ENCODE measurements at regions not wholly inside any gene's neighbourhood (a gene's known extent, or its start where the extent isn't known, plus 50 kb on each side); places are given as distances from the start of the nearest gene placed in this dataset.
A peak's percentile ranks its signal among the peaks of the same experiment; 100 is the strongest.

GRCh38 chr16:63684149-63685101, 1437.4 kb downstream of the CDH11 start:
- DNase-seq = peak; percentile 46
- H3K4me3 ChIP-seq (ENCODE audit: low read length) = no peak overlapping the region
- H2AFZ ChIP-seq (ENCODE audit: low read length) = no peak overlapping the region
- no peaks in the 10 kb centered on the region for H4K20me1 ChIP-seq (ENCODE audit: insufficient read depth, low read depth, low read length)
- no peaks in the 10 kb centered on the region for H3K27me3 ChIP-seq (ENCODE audit: low read length)
- H3K4me2 ChIP-seq (ENCODE audit: low read depth, low read length, poor library complexity, severe bottlenecking) = no peak overlapping the region
- H3K9me2 ChIP-seq (replicated peaks; ENCODE audit: insufficient read depth, low read length) = no peaks in the 10 kb centered on the region
- H3K9ac ChIP-seq (ENCODE audit: low read length) = no peak overlapping the region
- no peaks in the 10 kb centered on the region for H3K4me1 ChIP-seq (ENCODE audit: low read length)
- no peaks in the 10 kb centered on the region for H3K9me3 ChIP-seq (ENCODE audit: low read length)
- no peaks in the 10 kb centered on the region for H3K79me2 ChIP-seq (ENCODE audit: low read length)
- no peaks in the 10 kb centered on the region for H3K36me3 ChIP-seq (ENCODE audit: insufficient read depth, low read length)
- H3K27ac ChIP-seq (ENCODE audit: low read length) = no peak overlapping the region

DNA sequence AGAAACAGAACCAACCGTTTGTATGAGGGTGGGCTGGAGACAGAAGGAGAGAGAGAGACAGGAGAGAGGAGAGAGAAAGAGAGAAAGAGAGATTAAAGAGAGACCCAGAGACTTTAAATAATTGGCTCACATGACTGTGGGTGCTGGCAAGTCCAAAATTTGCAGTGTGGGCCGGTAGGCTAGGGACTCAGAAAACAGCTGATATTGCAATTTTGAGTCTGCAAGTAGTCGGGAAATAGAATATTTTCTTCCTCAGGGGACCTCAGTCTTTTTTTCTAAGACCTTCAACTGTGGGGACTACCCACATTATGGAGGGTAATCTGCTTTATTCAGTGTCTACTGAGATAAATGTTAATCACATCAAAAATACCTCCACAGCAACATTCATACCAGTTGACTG, 1439.0 kb downstream of the CDH11 start:
- H3K9me3 ChIP-seq (ENCODE audit: low read length) = no peaks in the 10 kb centered on the region
- no peak overlapping the region for H3K4me3 ChIP-seq (ENCODE audit: low read length)

GRCh38 chr16:63672493-63672892, 1449.4 kb downstream of the CDH11 start:
- no peak overlapping the region for H2AFZ ChIP-seq (ENCODE audit: low read length)
- H3K4me1 ChIP-seq (ENCODE audit: low read length) = no peaks in the 10 kb centered on the region
- no peak overlapping the region for H3K4me3 ChIP-seq (ENCODE audit: low read length)

More for the DNA sequence above, 1439.0 kb downstream of the CDH11 start:
- no peaks in the 10 kb centered on the region for H3K79me2 ChIP-seq (ENCODE audit: low read length)
- H3K27ac ChIP-seq (ENCODE audit: low read length) = no peak overlapping the region
- H4K20me1 ChIP-seq (ENCODE audit: insufficient read depth, low read depth, low read length) = no peaks in the 10 kb centered on the region
- no peak overlapping the region for H3K9ac ChIP-seq (ENCODE audit: low read length)
- H3K36me3 ChIP-seq (ENCODE audit: insufficient read depth, low read length) = no peaks in the 10 kb centered on the region
- H3K4me1 ChIP-seq (ENCODE audit: low read length) = no peaks in the 10 kb centered on the region
- H2AFZ ChIP-seq (ENCODE audit: low read length) = no peak overlapping the region
- no peaks in the 10 kb centered on the region for H3K9me2 ChIP-seq (replicated peaks; ENCODE audit: insufficient read depth, low read length)
- no peak overlapping the region for H3K4me2 ChIP-seq (ENCODE audit: low read depth, low read length, poor library complexity, severe bottlenecking)
- no peak for DNase-seq
- H3K27me3 ChIP-seq (ENCODE audit: low read length) = no peaks in the 10 kb centered on the region

DNA sequence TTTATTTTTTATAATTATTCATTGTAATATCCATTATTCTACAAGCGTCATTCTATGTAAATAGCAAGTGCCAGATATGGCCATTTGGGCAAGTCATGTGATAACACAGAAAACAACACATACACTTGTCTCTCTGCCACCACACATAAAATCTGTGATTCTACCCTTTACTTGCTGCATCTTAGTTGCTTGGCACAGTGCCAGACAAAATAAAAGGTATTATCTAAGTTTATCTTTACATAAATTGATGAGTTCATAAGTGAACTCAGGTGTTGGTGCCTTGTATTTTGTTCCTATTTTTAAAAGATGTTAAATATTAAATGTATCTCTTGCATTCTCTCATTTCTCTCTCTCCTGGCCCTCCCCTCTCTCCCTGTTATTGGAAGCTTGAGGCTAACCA, 1458.7 kb downstream of the CDH11 start:
- Histone ChIP-seq H3K4me1 (ENCODE audit: low read length) (no peaks in the 10 kb centered on the region), H3K27ac (ENCODE audit: low read length) (no peak overlapping the region), H2AFZ (ENCODE audit: low read length) (no peak overlapping the region), H3K27me3 (ENCODE audit: low read length) (no peaks in the 10 kb centered on the region), H3K9ac (ENCODE audit: low read length) (no peak overlapping the region), H4K20me1 (ENCODE audit: insufficient read depth, low read depth, low read length) (no peaks in the 10 kb centered on the region), H3K4me3 (ENCODE audit: low read length) (no peak overlapping the region), H3K79me2 (ENCODE audit: low read length) (no peaks in the 10 kb centered on the region), H3K9me3 (ENCODE audit: low read length) (no peaks in the 10 kb centered on the region), H3K4me2 (ENCODE audit: low read depth, low read length, poor library complexity, severe bottlenecking) (no peak overlapping the region), H3K36me3 (ENCODE audit: insufficient read depth, low read length) (no peaks in the 10 kb centered on the region), H3K9me2 (replicated peaks; ENCODE audit: insufficient read depth, low read length) (no peaks in the 10 kb centered on the region)
- no peak for DNase-seq

More at GRCh38 chr16:63672493-63672892, 1449.4 kb downstream of the CDH11 start:
- no peaks in the 10 kb centered on the region for H3K9me2 ChIP-seq (replicated peaks; ENCODE audit: insufficient read depth, low read length)
- H3K27me3 ChIP-seq (ENCODE audit: low read length) = no peaks in the 10 kb centered on the region
- no peak for DNase-seq
- no peak overlapping the region for H3K27ac ChIP-seq (ENCODE audit: low read length)
- H3K79me2 ChIP-seq (ENCODE audit: low read length) = no peaks in the 10 kb centered on the region
- no peak overlapping the region for H3K9ac ChIP-seq (ENCODE audit: low read length)
- H3K36me3 ChIP-seq (ENCODE audit: insufficient read depth, low read length) = no peaks in the 10 kb centered on the region
- H3K9me3 ChIP-seq (ENCODE audit: low read length) = no peaks in the 10 kb centered on the region
- no peak overlapping the region for H3K4me2 ChIP-seq (ENCODE audit: low read depth, low read length, poor library complexity, severe bottlenecking)
- no peaks in the 10 kb centered on the region for H4K20me1 ChIP-seq (ENCODE audit: insufficient read depth, low read depth, low read length)

GRCh38 chr16:63655846-63656245, 1466.0 kb downstream of the CDH11 start:
- Histone ChIP-seq H2AFZ (ENCODE audit: low read length) (no peak overlapping the region), H4K20me1 (ENCODE audit: insufficient read depth, low read depth, low read length) (no peaks in the 10 kb centered on the region), H3K9me3 (ENCODE audit: low read length) (no peaks in the 10 kb centered on the region), H3K9me2 (replicated peaks; ENCODE audit: insufficient read depth, low read length) (no peaks in the 10 kb centered on the region), H3K4me3 (ENCODE audit: low read length) (no peak overlapping the region), H3K27me3 (ENCODE audit: low read length) (no peaks in the 10 kb centered on the region), H3K36me3 (ENCODE audit: insufficient read depth, low read length) (no peaks in the 10 kb centered on the region), H3K4me1 (ENCODE audit: low read length) (no peaks in the 10 kb centered on the region), H3K79me2 (ENCODE audit: low read length) (no peaks in the 10 kb centered on the region), H3K9ac (ENCODE audit: low read length) (no peak overlapping the region), H3K27ac (ENCODE audit: low read length) (no peak overlapping the region), H3K4me2 (ENCODE audit: low read depth, low read length, poor library complexity, severe bottlenecking) (no peak overlapping the region)
- DNase-seq = no peak

GRCh38 chr16:63653044-63653839, 1468.6 kb downstream of the CDH11 start:
- no peaks in the 10 kb centered on the region for H3K36me3 ChIP-seq (ENCODE audit: insufficient read depth, low read length)
- H2AFZ ChIP-seq (ENCODE audit: low read length) = no peak overlapping the region
- no peaks in the 10 kb centered on the region for H3K79me2 ChIP-seq (ENCODE audit: low read length)
- no peaks in the 10 kb centered on the region for H3K9me3 ChIP-seq (ENCODE audit: low read length)
- H3K4me3 ChIP-seq (ENCODE audit: low read length) = no peak overlapping the region
- H3K9me2 ChIP-seq (replicated peaks; ENCODE audit: insufficient read depth, low read length) = no peaks in the 10 kb centered on the region
- H3K4me1 ChIP-seq (ENCODE audit: low read length) = no peaks in the 10 kb centered on the region
- H3K27me3 ChIP-seq (ENCODE audit: low read length) = no peaks in the 10 kb centered on the region
- H3K4me2 ChIP-seq (ENCODE audit: low read depth, low read length, poor library complexity, severe bottlenecking) = no peak overlapping the region
- no peaks in the 10 kb centered on the region for H4K20me1 ChIP-seq (ENCODE audit: insufficient read depth, low read depth, low read length)
- DNase-seq = no peak
- H3K9ac ChIP-seq (ENCODE audit: low read length) = no peak overlapping the region
- no peak overlapping the region for H3K27ac ChIP-seq (ENCODE audit: low read length)

- Histone ChIP-seq H3K79me2 (ENCODE audit: low read length) (no peaks in the 10 kb centered on the region), H3K4me2 (ENCODE audit: low read depth, low read length, poor library complexity, severe bottlenecking) (no peak overlapping the region), H4K20me1 (ENCODE audit: insufficient read depth, low read depth, low read length) (no peaks in the 10 kb centered on the region), H3K36me3 (ENCODE audit: insufficient read depth, low read length) (no peaks in the 10 kb centered on the region), H3K27ac (ENCODE audit: low read length) (no peak overlapping the region), H3K4me3 (ENCODE audit: low read length) (no peak overlapping the region), H3K9ac (ENCODE audit: low read length) (no peak overlapping the region), H3K9me2 (replicated peaks; ENCODE audit: insufficient read depth, low read length) (no peaks in the 10 kb centered on the region), H3K27me3 (ENCODE audit: low read length) (no peaks in the 10 kb centered on the region), H3K9me3 (ENCODE audit: low read length) (no peaks in the 10 kb centered on the region), H3K4me1 (ENCODE audit: low read length) (no peaks in the 10 kb centered on the region), H2AFZ (ENCODE audit: low read length) (no peak overlapping the region)
- DNase-seq = no peak
Observed at GRCh38 chr16:63652091-63652490, 1469.8 kb downstream of the CDH11 start.

DNA sequence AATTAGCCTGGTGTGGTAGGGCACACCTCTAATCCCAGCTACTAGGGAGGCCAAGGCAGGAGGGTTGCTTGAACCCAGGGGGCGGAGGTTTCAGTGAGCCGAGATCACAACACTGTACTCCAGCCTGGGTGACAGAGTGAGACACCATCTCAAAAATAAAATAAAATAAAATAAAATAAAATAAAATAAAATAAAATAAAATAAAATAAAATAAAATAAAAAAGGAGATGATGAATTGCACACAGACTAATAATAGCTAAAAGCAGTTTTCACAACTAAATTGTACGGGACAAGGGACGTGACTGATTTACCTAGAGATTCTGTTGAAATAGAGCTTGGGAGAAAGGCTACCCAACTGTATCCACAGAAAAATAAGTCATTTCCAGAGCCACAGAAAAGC, 1471.3 kb downstream of the CDH11 start:
- H3K79me2 ChIP-seq (ENCODE audit: low read length) = no peaks in the 10 kb centered on the region
- H3K27ac ChIP-seq (ENCODE audit: low read length) = no peak overlapping the region
- no peaks in the 10 kb centered on the region for H3K9me2 ChIP-seq (replicated peaks; ENCODE audit: insufficient read depth, low read length)
- H4K20me1 ChIP-seq (ENCODE audit: insufficient read depth, low read depth, low read length) = no peaks in the 10 kb centered on the region
- no peak for DNase-seq
- H3K9ac ChIP-seq (ENCODE audit: low read length) = no peak overlapping the region
- H3K4me1 ChIP-seq (ENCODE audit: low read length) = no peaks in the 10 kb centered on the region
- no peak overlapping the region for H3K4me2 ChIP-seq (ENCODE audit: low read depth, low read length, poor library complexity, severe bottlenecking)
- H2AFZ ChIP-seq (ENCODE audit: low read length) = no peak overlapping the region
- no peaks in the 10 kb centered on the region for H3K9me3 ChIP-seq (ENCODE audit: low read length)
- no peaks in the 10 kb centered on the region for H3K36me3 ChIP-seq (ENCODE audit: insufficient read depth, low read length)
- H3K27me3 ChIP-seq (ENCODE audit: low read length) = no peaks in the 10 kb centered on the region
- H3K4me3 ChIP-seq (ENCODE audit: low read length) = no peak overlapping the region

All from Karpas-422 (cell line).